ENCODE measurements at regions not wholly inside any gene's neighbourhood (a gene's known extent, or its start where the extent isn't known, plus 50 kb on each side); places are given as distances from the start of the nearest gene placed in this dataset.

GRCh38 chr4:8765631-8766590 is 105.7 kb downstream of the HMX1 start:
- intact Hi-C loops (cut with DNase I): no loop called here
- H3K27me3 ChIP-seq: peaks cover 0 to 57% (median 6%) of the 10 kb centered on the region in 3 donors
- 72 to 83% methylated on average over 19 of the region's 19 CpGs for WGBS, 2 donors
- no peak for TF ChIP-seq CTCF (IDR thresholded peaks at IDR 0.05)
- TF ChIP-seq POLR2A (IDR thresholded peaks at IDR 0.05): no peak
- TF ChIP-seq POLR2AphosphoS5 (IDR thresholded peaks at IDR 0.05): no peak
- no peak for TF ChIP-seq EP300 (IDR thresholded peaks at IDR 0.05)
- H3K4me1 ChIP-seq: no peaks in the 10 kb centered on the region
- no peaks in the 10 kb centered on the region for H3K9me3 ChIP-seq
- no peaks in the 10 kb centered on the region for H3K36me3 ChIP-seq
- H3K4me3 ChIP-seq: no peak overlapping the region
- peak; percentile 60 for DNase-seq
- H3K27ac ChIP-seq: no peak overlapping the region

GRCh38 chr4:8765084-8765483 is 106.6 kb downstream of the HMX1 start:
- H3K27me3 ChIP-seq: peaks cover 0 to 57% (median 6%) of the 10 kb centered on the region in 3 donors
- no peak overlapping the region for H3K27ac ChIP-seq
- intact Hi-C loops (cut with DNase I): no loop called here
- 82 to 83% methylated on average over 11 of the region's 11 CpGs for WGBS, 2 donors
- TF ChIP-seq EP300 (IDR thresholded peaks at IDR 0.05) (no peak), POLR2A (IDR thresholded peaks at IDR 0.05) (no peak), CTCF (IDR thresholded peaks at IDR 0.05) (no peak), POLR2AphosphoS5 (IDR thresholded peaks at IDR 0.05) (no peak)
- DNase-seq: peak; percentile 40
- H3K4me3 ChIP-seq: no peak overlapping the region
- H3K9me3 ChIP-seq: no peaks in the 10 kb centered on the region
- no peaks in the 10 kb centered on the region for H3K4me1 ChIP-seq
- H3K36me3 ChIP-seq: no peaks in the 10 kb centered on the region

GRCh38 chr4:8763966-8764901 is 107.4 kb downstream of the HMX1 start:
- TF ChIP-seq POLR2AphosphoS5 (IDR thresholded peaks at IDR 0.05): no peak
- no peak for TF ChIP-seq POLR2A (IDR thresholded peaks at IDR 0.05)
- TF ChIP-seq EP300 (IDR thresholded peaks at IDR 0.05): no peak
- TF ChIP-seq CTCF (IDR thresholded peaks at IDR 0.05): no peak
- no peak overlapping the region for H3K4me3 ChIP-seq
- 79 to 83% methylated on average over 35 of the region's 35 CpGs for WGBS, 2 donors
- H3K9me3 ChIP-seq: no peaks in the 10 kb centered on the region
- no peaks in the 10 kb centered on the region for H3K36me3 ChIP-seq
- intact Hi-C loops (cut with DNase I): no loop called here
- H3K27ac ChIP-seq: no peak overlapping the region
- H3K27me3 ChIP-seq: peaks cover 0 to 57% (median 6%) of the 10 kb centered on the region in 3 donors
- peak; percentile 40 for DNase-seq
- no peaks in the 10 kb centered on the region for H3K4me1 ChIP-seq

GRCh38 chr4:8762951-8763735 is 108.5 kb downstream of the HMX1 start:
- Histone ChIP-seq H3K36me3 (no peaks in the 10 kb centered on the region), H3K4me1 (no peaks in the 10 kb centered on the region), H3K27ac (no peak overlapping the region), H3K9me3 (no peaks in the 10 kb centered on the region), H3K27me3 (peaks cover 0 to 48% (median 6%) of the 10 kb centered on the region in 3 donors), H3K4me3 (no peak overlapping the region)
- TF ChIP-seq POLR2A (IDR thresholded peaks at IDR 0.05) (no peak), EP300 (IDR thresholded peaks at IDR 0.05) (no peak), CTCF (IDR thresholded peaks at IDR 0.05) (no peak), POLR2AphosphoS5 (IDR thresholded peaks at IDR 0.05) (no peak)
- peak; percentile 44 for DNase-seq
- 81 to 86% methylated on average over 23 of the region's 23 CpGs for WGBS, 2 donors
- intact Hi-C loops (cut with DNase I): no loop called here
